ENCODE measurements at regions not wholly inside any gene's neighbourhood (a gene's known extent, or its start where the extent isn't known, plus 50 kb on each side); places are given as distances from the start of the nearest gene placed in this dataset.
"Not testable (repeated sequence)": the region's sequence is repeated elsewhere in the genome, so short reads cannot be mapped to it uniquely, and the experiment has no call there.

- no peak for DNase-seq (ENCODE audit: low spot score)
Observed at GRCh38 chr14:21902561-21903181, 229.1 kb upstream of the OR4E1 start.

GRCh38 chr14:21894898-21895194, 221.2 kb upstream of the OR4E1 start:
- not testable (repeated sequence) for DNase-seq (ENCODE audit: low spot score)

- DNase-seq (ENCODE audit: low spot score) = no peak
Observed at GRCh38 chr14:21894003-21894897, 220.6 kb upstream of the OR4E1 start.

DNA sequence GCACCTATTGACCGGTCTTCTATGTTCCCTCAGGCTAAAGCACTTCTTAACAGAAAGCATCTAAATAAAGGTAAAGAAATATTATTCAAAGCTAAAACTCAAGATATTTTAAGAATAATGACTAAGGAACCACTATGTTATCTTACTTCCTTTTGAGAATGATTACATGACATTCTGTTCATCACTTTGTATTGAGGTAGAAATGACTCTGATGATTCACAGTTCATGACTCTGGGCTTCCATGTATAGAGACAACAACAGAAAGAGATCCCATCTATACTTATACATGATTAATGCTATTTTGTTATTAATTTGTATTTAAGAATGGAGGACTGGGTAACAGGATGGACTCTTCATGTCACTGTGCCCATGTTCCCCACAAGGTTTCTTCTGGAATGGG, 218.3 kb upstream of the OR4E1 start:
- DNase-seq (ENCODE audit: low spot score) = no peak

GRCh38 chr14:21884995-21885394, 211.4 kb upstream of the OR4E1 start:
- no peak for DNase-seq (ENCODE audit: low spot score)

- DNase-seq (ENCODE audit: low spot score) = no peak
Observed at GRCh38 chr14:21882226-21882625, 208.6 kb upstream of the OR4E1 start.

DNA sequence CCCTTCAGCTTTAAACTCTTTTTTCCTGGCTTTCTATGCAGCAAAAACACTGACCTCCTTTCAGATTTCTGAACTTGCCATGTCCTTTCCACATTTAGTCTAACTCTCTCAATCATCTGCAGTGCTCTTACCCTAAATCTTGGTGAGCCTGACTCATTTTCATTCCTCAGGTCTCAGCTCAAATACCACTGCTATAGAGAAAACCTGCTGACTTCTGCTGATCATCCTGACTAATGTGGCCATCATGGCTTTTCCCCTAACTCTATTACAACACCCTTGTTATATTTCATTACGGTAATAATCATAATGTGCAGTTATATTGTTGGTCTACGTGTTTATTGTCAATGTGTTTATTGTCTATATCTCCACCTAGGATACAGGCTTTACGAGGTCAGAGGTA, 207.3 kb upstream of the OR4E1 start:
- DNase-seq (ENCODE audit: low spot score) = no peak

- DNase-seq (ENCODE audit: low spot score) = no peak
Observed at GRCh38 chr14:21875791-21876190, 202.2 kb upstream of the OR4E1 start.

- DNase-seq (ENCODE audit: low spot score) = no peak
Observed at GRCh38 chr14:21874946-21875345, 201.3 kb upstream of the OR4E1 start.

- no peak for DNase-seq (ENCODE audit: low spot score)
Observed at GRCh38 chr14:21874167-21874566, 200.5 kb upstream of the OR4E1 start.

- peak; percentile 50 for DNase-seq (ENCODE audit: low spot score)
Observed at GRCh38 chr14:21868442-21869046, 194.9 kb upstream of the OR4E1 start.

GRCh38 chr14:21867541-21867940, 193.9 kb upstream of the OR4E1 start:
- no peak for DNase-seq (ENCODE audit: low spot score)

GRCh38 chr14:21866479-21866878, 192.9 kb upstream of the OR4E1 start:
- DNase-seq (ENCODE audit: low spot score) = no peak

DNA sequence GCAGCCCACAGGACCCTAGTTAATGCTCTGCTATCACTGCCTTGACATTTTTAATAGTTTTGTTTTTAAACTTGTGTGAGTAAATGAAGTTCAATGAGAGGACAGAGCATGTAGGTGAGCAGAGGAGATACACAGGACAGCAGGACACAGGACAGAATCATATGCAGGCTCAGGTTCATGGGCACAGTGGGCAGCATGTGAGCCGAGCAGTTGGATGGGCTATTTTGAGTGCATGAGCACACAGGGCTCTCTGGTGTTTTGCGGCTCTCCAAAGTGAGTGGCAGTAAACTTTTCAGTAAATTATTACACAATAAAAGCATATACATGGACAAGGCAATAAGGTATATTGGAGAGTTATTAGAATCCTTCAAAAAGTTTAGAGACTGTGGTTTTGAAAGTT, 189.7 kb upstream of the OR4E1 start:
- no peak for DNase-seq (ENCODE audit: low spot score)

DNA sequence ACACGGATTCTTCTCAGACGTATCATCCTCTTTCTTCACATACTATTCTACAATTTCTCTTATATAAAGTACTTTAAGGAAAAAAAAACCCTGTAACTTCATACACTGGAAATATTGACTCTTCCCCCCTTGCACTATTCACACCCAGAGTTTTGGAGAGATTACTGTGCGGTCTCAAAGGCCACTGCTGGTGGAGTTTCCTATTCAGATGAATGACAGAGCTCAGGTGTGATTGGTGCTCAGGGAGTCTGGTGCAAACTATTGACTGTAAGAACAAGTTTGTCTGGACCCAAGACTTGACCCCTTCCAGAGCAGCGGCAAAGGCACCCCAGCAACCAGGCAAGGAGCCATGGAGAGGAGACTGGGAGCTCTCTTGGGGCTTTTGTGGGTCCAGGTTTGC, 187.5 kb upstream of the OR4E1 start:
- no peak for DNase-seq (ENCODE audit: low spot score)

GRCh38 chr14:21860172-21860571, 186.6 kb upstream of the OR4E1 start:
- no peak for DNase-seq (ENCODE audit: low spot score)

- DNase-seq (ENCODE audit: low spot score) = no peak
Observed at GRCh38 chr14:21852775-21853174, 179.2 kb upstream of the OR4E1 start.

- DNase-seq (ENCODE audit: low spot score) = peak; percentile 28
Observed at GRCh38 chr14:21852061-21852664, 178.5 kb upstream of the OR4E1 start.

DNA sequence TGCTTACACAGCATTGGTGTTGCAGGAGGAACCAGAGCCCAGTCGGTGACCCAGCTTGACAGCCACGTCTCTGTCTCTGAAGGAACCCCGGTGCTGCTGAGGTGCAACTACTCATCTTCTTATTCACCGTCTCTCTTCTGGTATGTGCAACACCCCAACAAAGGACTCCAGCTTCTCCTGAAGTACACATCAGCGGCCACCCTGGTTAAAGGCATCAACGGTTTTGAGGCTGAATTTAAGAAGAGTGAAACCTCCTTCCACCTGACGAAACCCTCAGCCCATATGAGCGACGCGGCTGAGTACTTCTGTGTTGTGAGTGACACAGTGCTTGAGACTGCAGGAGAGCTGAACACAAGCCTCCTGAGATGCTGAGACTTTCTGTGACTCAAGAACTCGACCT, 173.3 kb upstream of the OR4E1 start:
- DNase-seq (ENCODE audit: low spot score) = not testable (repeated sequence)

DNA sequence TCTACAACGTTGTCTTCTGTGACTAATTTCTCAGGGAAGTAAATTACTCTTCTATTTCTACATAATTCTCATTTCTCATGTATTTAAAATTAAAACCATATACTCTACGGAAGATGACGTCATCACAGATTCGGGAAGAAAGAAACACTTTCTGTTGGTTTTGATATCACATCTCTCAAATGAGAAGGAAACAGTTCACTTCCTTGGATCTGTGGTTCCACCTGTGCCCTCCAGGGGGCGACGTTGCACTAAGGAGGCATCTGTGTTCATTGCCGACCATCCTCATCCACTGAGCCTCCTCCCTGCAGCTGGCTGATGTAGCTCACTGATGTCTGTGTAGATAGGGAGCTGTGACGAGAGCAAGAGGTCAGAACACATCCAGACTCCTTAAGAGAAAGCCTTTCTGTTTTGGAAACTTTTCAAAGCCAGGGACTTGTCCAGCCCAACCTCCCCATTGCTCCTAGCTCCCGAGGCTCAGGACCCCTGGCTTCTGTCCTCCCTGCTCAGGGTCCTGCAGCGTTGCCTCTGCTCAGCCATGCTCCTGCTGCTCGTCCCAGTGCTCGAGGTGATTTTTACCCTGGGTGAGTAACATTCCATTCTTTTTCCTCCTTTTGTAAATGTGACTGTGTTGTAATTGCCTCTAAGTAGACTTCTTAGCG, 172.7 kb upstream of the OR4E1 start:
- no peak for DNase-seq (ENCODE audit: low spot score)

- no peak for DNase-seq (ENCODE audit: low spot score)
Observed at GRCh38 chr14:21840765-21841164, 167.1 kb upstream of the OR4E1 start.

- DNase-seq (ENCODE audit: low spot score) = no peak
Observed at GRCh38 chr14:21833836-21834235, 160.2 kb upstream of the OR4E1 start.
